NCI-H82 (cell line): ENCODE measurements at regions not wholly inside any gene's neighbourhood (a gene's known extent, or its start where the extent isn't known, plus 50 kb on each side); places are given as distances from the start of the nearest gene placed in this dataset.
"Not testable (repeated sequence)": the region's sequence is repeated elsewhere in the genome, so short reads cannot be mapped to it uniquely, and the experiment has no call there.

Experiments used
- DNase-seq: peaks from one replicate; lab custom pipeline; 2025; lab: John Stamatoyannopoulos, UW

- DNase-seq, result peak; percentile 55
These were observed 55.1 kb downstream of the RBMXL2 start for GRCh38 chr11:7143908-7144307.

GRCh38 chr11:7150104-7150503, 61.3 kb downstream of the RBMXL2 start:
- not testable (repeated sequence) for DNase-seq

- DNase-seq, result no peak
These were observed 66.1 kb downstream of the RBMXL2 start for GRCh38 chr11:7154881-7155361.

- DNase-seq, result no peak
These were observed 72.2 kb downstream of the RBMXL2 start for GRCh38 chr11:7160814-7161489.

GRCh38 chr11:7165911-7166310, 77.1 kb downstream of the RBMXL2 start:
- peak; percentile 89 for DNase-seq

- peak; percentile 56 for DNase-seq
These were observed 79.4 kb downstream of the RBMXL2 start for GRCh38 chr11:7167976-7168740.

GRCh38 chr11:7168741-7168990, 79.9 kb downstream of the RBMXL2 start:
- peak; percentile 56 for DNase-seq

- DNase-seq, result peak; percentile 53
These were observed 81.3 kb upstream of the SYT9 start for GRCh38 chr11:7170431-7170830.

- no peak for DNase-seq
These were observed 76.7 kb upstream of the SYT9 start for GRCh38 chr11:7175007-7175406.

GRCh38 chr11:7186190-7186589, 65.5 kb upstream of the SYT9 start:
- no peak for DNase-seq

GRCh38 chr11:7186676-7187075, 65.0 kb upstream of the SYT9 start:
- DNase-seq, result no peak

- DNase-seq, result not testable (repeated sequence)
These were observed 58.9 kb upstream of the SYT9 start for GRCh38 chr11:7192785-7193184.

- DNase-seq, result peak; percentile 87
These were observed 55.1 kb upstream of the SYT9 start for GRCh38 chr11:7196396-7197146.

- no peak for DNase-seq
These were observed 54.2 kb upstream of the SYT9 start for GRCh38 chr11:7197469-7197868.
